GDM1 (cell line): ENCODE measurements at regions not wholly inside any gene's neighbourhood (a gene's known extent, or its start where the extent isn't known, plus 50 kb on each side); places are given as distances from the start of the nearest gene placed in this dataset.
A peak's percentile ranks its signal among the peaks of the same experiment; 100 is the strongest.

Experiments used
- DNase-seq: peaks from one replicate; lab custom pipeline; 2025; lab: John Stamatoyannopoulos, UW

- DNase-seq = no peak
These were observed 72.3 kb upstream of the BOC start for GRCh38 chr3:113138839-113139743.

DNA sequence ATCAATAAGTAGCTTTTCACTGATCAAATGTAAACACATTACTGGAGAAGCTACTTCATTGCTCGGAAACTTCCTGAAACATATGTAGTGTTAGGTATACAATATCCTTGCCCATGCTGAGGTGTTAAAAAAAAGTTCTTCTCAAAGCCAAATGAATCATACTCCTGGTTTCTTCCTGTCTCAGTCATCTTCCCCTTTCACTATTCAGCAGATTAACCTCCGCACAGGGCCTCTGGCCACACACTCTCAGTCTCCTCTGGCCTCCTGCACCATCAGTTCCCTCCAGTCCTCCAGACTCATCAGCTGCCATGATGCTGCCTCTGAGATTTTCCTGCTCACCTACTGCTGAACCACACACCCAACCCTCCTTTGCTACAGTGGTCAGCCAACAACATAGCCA, 70.5 kb upstream of the BOC start:
- DNase-seq = peak; percentile 49

DNA sequence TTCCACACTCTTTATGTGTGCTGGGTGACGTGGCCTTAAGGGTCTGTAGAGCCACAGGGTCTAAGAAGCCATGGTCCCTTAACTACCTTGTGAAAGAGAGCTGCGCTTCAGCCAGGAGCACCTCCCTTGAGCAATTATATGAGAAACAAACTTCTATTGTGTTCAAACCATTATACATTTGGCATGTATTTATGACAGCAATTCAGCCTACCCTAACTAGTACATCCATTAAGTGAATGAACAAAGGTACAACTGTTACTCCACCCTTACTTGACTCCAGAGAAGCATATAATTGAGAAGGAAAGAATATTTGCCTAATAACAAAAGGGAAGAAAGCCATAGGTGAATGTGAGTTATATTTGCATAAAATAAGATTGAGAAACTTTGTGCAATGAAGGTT, 69.8 kb upstream of the BOC start:
- DNase-seq = no peak

DNA sequence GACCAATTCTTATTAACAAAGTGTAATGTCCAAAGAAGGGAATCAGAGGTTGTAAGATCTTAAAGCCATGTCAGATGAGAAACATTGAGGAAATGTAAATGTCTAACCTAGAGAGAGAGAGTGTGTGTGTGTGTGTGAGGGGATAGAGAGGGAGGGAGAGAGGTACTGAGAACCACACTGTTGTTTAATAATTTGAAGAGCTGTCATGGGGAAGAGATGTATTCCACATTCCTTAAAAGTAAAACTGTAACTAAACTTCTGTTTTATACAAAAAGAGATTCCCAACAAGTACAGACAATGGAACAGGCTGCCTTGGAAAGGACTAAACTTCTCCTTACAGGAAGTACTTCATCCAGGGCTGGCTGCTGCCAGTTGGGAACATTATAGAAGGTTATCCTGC, 68.9 kb upstream of the BOC start:
- DNase-seq = no peak

GRCh38 chr3:113143353-113143752, 68.0 kb upstream of the BOC start:
- no peak for DNase-seq

- no peak for DNase-seq
These were observed 63.6 kb upstream of the BOC start for GRCh38 chr3:113147681-113148261.

DNA sequence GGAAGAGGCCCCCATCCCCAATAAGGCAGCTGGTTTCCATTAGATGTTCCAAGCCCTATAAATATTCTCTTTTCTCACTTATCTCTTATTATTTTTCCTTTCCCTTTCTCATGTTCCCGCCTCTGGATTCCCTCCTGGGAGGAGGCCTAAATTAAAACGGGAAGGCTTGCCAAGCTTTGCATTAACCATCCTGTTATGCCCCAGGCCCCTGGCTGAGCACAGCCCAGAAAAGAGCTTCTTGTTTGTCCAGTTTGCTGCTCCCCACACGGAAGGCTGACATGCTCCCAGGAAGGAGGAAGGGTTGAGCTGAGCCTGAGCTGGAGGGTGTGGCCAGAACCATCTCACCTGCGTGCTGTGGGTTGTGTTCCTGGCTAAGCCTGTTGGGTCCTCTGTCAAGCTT, 63.1 kb upstream of the BOC start:
- DNase-seq = no peak

DNA sequence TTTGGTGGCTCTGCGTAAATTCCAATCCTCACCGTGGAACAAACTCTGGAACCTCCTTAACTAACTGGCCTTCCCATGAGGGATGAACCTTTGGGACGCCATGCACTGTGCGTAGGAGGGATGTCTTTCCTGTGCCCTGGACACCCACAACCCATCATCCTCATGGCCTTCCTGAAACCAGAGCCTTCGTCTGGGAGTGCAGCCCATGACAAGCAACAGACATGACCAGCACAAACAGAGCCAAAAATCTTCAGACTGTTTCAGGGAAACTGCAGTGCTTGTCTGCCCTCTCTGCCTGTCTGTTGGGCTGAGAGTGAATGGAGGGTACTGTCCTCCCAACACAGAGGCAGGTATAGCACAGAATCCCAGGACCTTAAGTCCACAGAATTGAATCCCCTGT, 61.1 kb upstream of the BOC start:
- DNase-seq = no peak

- DNase-seq = no peak
These were observed 59.8 kb upstream of the BOC start for GRCh38 chr3:113151461-113152031.

GRCh38 chr3:113152849-113153248, 58.5 kb upstream of the BOC start:
- DNase-seq = no peak

- no peak for DNase-seq
These were observed 57.8 kb upstream of the BOC start for GRCh38 chr3:113153499-113154107.

GRCh38 chr3:113156816-113157333, 54.5 kb upstream of the BOC start:
- DNase-seq = no peak

- DNase-seq = no peak
These were observed 53.8 kb upstream of the BOC start for GRCh38 chr3:113157408-113158030.

DNA sequence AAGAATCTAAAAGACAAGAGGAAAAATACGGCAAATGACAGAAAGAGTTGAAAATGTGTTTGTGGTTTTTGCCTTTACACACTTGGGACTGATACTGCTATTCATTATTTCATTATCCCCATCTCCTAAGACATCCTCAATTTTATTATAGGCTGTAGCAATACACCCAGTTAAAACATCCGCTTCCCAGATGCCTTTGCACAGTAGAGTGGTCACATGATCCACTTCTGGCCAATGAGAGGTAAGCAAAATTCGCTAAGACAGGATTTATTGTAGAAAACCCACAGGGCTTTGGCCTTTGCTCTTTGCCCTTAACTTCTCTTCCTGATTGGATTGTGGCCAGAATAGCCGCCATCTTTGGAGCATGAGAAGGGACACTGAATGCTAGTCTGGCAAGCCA, 53.2 kb upstream of the BOC start:
- no peak for DNase-seq
